Cardiac septum (tissue), 1 donor: ENCODE measurements at regions not wholly inside any gene's neighbourhood (a gene's known extent, or its start where the extent isn't known, plus 50 kb on each side); places are given as distances from the start of the nearest gene placed in this dataset.

Source experiments
- DNase-seq: peaks from one replicate; pipeline ENCODE4 v3.0.0-alpha.2; 2020; ENCODE audit warnings: low spot score
- intact Hi-C: fragments of 100-400 bp; cut with DNase I; formaldehyde crosslinking; loops from one replicate; pipeline ENCODE4 v1.14.0; 2022
- donor health status: DM: no; HTN: no; CAD: no.

DNA sequence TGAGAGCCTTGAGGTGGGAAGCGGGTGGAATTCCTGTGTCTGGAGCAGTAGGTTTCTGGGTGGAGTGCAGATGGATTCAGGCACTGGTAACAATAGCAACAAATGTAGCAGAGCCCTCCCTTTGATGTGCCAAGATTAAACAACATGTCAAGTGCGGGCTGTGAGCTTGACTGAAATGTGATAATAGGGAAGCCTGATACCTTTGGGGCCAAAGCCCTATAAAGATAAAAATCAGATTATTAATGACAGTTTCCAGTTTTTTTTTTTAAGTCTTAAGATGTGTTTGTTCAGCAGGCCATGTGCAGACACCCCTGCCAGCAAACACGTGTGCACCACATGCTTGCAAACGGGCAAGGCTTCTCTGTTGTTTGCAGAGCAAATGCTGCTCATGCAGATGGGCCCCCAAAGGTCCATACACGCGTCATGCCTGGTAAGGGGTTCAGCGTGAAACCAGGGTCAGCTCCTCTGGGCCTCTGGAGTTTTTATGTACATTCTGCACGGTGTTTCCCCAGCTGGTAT, 193.2 kb downstream of the GADD45G start:
- intact Hi-C loops, result no loop called here
- DNase-seq, result no peak

GRCh38 chr9:89798547-89799120, 193.8 kb downstream of the GADD45G start:
- no peak for DNase-seq
- intact Hi-C loops, result no loop called here

GRCh38 chr9:89799221-89799620, 194.4 kb downstream of the GADD45G start:
- intact Hi-C loops, result no loop called here
- DNase-seq, result peak; percentile 10

GRCh38 chr9:89799766-89800165, 195.0 kb downstream of the GADD45G start:
- DNase-seq, result peak; percentile 6
- intact Hi-C loops, result no loop called here

DNA sequence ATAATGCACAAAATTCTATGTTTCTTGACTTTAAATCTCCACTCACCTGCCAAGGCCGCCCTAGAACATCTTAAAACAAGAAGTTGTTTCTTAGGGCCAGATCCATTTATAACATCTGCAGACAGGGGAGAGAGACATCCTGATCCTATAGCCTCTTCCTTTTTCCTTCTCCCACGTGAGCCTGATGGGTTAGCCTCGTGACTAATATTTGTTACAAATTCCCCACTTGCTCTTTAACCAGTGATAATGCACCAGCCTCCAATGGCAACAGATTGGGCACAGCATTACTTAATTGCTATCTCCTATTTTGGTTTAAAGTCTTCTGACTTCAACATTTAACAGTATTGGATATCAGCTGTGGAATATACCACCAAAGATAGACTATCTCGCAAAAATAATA, 196.5 kb downstream of the GADD45G start:
- DNase-seq, result no peak
- intact Hi-C loops, result no loop called here

DNA sequence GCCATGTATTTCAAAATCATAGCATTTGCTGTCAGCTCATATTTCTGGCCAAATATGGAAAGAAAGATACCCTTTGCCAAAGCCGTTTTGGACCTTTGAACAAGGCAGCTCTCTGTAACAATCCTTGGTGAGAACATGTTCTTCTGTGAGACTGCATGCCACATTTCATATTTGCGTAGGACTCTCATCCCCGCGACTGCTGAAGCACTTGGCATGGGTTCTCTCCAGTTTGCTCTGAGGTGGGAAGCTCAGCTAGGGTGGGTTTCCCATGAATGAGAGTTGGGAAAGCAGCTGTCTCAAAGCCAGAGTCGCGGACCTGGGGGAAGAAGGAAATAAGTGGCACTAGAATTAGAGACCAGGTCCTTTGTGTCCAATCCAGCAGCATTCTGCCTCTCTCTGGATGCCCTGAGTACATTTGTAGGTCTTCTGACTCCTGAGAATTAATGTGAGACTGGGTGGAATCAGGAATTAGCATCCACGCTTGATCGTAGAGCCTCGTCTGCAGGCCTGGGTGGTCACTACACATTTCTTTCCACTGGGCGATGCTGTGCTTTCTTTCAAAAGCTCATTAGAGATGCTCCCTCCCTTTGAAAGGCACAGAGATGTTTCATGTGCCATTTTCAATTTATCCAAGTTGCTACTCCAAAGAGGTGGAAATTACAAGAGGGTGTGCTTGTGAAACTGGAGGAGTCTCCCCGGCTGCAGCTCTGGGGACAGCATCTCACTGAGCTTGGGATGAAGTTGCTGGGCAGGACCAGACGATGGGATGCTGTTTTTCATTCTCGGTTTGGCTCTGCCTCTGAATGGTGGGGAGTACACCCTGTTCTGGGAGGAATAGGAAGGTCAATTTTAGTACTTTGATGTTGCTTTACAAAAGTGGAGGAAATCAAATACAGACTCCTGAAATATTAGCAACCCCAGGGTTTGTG, 197.2 kb downstream of the GADD45G start:
- no peak for DNase-seq
- intact Hi-C loops, result no loop called here

- no peak for DNase-seq
- intact Hi-C loops, result no loop called here
Measured at GRCh38 chr9:89802781-89803355, 198.1 kb downstream of the GADD45G start.

- DNase-seq, result no peak
- intact Hi-C loops, result no loop called here
Measured at GRCh38 chr9:89803403-89803802, 198.6 kb downstream of the GADD45G start.

GRCh38 chr9:89804766-89805531, 200.1 kb downstream of the GADD45G start:
- DNase-seq, result no peak
- intact Hi-C loops, result no loop called here

DNA sequence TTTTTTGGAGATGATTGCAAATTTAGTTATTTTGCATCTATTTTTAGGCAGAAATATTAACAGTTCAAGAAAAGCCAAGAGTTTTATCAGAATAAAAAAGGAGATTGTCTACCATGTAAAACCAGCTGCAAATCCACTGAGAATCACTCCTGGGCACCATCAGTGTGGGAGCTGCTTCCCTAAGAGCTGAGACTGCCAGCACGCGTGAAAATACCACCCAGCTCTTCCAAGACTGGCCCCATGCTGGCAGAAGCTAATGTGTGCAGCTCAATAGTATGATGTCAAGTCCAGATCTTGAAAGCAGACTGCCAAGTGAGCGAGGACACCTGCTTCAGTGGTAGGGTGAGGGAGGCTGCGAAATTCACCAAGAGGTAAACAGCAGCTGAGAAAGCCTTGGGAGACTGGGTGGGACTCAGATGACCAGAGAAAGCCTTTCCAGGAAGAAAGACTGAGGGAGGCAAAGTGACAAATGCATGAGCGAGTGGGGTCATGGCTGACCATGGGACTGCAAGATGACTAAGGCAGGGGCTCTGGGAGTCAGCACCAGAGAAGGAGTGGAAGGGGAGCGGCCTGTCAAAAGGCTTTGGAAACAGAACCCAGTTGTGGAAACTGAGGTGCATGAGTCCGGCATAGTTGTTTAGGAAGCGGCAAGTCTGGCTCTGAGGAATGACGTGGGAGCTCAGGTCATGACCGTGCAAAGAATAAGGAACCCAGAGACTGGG, 200.9 kb downstream of the GADD45G start:
- DNase-seq, result no peak
- intact Hi-C loops, result no loop called here

- intact Hi-C loops, result no loop called here
- no peak for DNase-seq
Measured at GRCh38 chr9:89806371-89807100, 201.7 kb downstream of the GADD45G start.

DNA sequence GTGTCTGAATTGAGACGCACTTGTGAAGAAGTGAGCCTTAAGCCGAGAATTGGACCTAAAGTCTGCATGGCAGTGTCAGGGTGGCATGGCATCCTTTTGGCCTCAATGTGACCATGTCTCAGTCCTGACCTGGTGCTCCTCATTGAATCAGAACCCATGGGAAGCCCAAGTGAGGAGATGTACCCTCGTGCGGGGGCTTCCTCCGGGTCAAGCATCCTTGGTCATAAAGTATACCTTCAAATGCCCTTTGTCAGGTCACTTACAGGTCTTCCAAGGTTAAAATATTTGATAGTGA, 202.2 kb downstream of the GADD45G start:
- intact Hi-C loops, result no loop called here
- DNase-seq, result no peak

DNA sequence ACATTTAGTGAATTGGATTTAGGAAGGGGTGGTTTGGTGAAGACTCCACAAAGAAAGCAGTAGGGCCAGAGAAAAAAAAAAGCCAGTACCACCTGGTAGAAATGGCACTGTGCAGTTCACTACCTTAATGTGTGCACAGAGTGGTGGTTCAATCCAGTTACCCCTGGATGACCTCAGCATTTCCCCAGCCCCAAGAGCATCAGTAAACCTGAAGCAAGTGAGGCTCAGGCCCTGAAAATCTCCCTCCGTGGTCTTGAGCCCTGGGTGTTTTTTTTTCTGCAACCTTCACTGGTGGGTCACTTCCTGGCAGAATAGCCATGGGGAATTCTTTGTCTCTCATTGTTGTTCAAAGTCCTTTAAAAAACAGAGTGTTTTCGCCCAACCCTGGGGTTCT, 202.9 kb downstream of the GADD45G start:
- no peak for DNase-seq
- intact Hi-C loops, result no loop called here

- DNase-seq, result no peak
- intact Hi-C loops, result no loop called here
Measured at GRCh38 chr9:89808076-89808755, 203.4 kb downstream of the GADD45G start.

- intact Hi-C loops, result no loop called here
- DNase-seq, result no peak
Measured at GRCh38 chr9:89808756-89809181, 204.0 kb downstream of the GADD45G start.

DNA sequence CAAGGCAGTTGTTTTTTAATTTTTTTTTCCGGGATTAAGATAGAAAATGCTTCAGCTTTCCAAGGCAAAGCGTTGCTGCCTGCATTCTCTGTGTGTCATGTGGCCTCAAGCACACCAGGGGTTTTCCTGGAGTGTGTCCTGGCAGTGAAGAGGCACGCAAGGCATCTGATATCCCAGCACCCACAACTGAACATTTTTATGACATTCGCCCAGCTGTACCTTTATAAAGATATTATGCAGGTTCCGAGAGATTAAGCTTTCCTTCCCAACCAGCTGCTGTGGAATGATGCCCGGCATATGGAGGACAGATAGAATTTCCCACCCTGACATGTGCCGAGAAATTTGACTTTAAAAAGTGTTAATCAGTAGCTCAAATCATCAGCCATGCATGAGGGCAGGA, 205.6 kb downstream of the GADD45G start:
- no peak for DNase-seq
- intact Hi-C loops, result no loop called here

DNA sequence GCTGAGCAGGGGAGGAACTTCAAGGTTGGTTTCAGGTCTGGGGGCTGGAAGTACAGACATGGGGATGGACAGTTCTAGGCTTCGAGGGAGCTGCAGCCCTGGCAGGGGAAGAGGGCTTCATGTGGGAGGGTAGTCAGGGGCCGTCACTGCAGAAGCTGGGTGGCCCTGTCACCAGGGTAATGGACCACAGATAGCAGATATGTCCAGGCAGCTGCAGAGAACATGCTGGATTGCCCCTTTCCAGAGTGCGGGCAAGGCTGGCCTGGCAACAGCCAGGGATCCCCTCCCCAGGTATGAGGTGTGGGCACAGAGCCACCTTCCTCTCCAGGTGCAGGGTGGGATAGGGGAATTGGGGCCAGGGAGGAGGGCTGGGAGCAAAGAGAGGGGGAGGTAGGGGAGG, 206.5 kb downstream of the GADD45G start:
- no peak for DNase-seq

DNA sequence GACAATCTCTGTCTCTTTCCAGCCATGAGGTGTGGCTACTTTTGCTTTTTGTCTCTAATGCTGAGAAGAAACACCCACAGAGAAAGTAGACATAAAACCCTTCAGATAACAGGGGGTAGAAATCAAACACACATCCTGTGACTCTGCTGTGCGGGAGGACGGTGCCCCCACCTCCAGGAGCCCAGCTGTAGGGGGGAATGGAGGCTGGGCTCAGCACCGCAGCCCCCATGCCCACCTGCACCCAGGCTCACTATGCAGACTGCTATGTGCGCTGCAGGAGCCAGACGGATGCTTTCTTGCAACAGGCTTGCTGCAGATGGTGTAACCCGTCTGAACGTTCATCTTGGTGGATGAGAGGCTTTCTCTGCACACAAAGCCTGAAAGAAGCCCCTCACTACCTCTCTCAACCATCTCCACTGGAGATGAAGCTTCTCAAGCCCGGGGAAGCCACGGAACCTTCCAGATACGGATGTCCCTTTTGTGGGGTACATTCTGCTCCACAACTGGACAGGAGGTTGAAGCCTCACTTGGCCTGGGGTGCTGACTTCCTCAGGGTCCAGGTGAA, 207.2 kb downstream of the GADD45G start:
- peak; percentile 29 for DNase-seq
- intact Hi-C loops, result no loop called here

More for the DNA sequence above, 206.5 kb downstream of the GADD45G start:
- intact Hi-C loops, result no loop called here
